Adrenal gland (tissue), 9 donors: ENCODE measurements at regions not wholly inside any gene's neighbourhood (a gene's known extent, or its start where the extent isn't known, plus 50 kb on each side); places are given as distances from the start of the nearest gene placed in this dataset.

ENCODE experiments used
- DNase-seq, 7 donors: peaks; one replicate each; pipeline ENCODE4 v3.0.0-alpha.2; 2019 to 2020
- H3K27ac ChIP-seq, 5 donors: fragments of 200-600 bp; sonication (generic) in 4 of 5; 1 replicate in 3 of 5; 2 replicates in 2 of 5; pipeline versions ENCODE4 v1.5.1 to v1.8.0; 2016 to 2020; ENCODE audit warnings: mild to moderate bottlenecking in 1 of 5
- H3K27me3 ChIP-seq: fragments of 200-600 bp; 2 replicates; pipeline ENCODE4 v1.8.0; 2021
- H3K36me3 ChIP-seq, 2 donors: fragments of 200-600 bp; replicated peaks in 1 of 2; 1 replicate in 1 of 2; 2 replicates in 1 of 2; pipeline versions ENCODE4 v1.5.1 to v1.8.0; 2018 to 2022
- H3K4me1 ChIP-seq, 2 donors: fragments of 200-600 bp; replicated peaks in 1 of 2; 1 replicate in 1 of 2; 2 replicates in 1 of 2; pipeline versions ENCODE4 v1.5.1 to v1.8.0; 2018 to 2021
- H3K4me3 ChIP-seq, 4 donors: fragments of 200-600 bp; sonication (generic) in 3 of 4; one replicate each; pipeline ENCODE4 v1.5.1; 2016 to 2018
- H3K9me3 ChIP-seq, 3 donors: fragments of 200-600 bp; sonication (generic) in 1 of 3; replicated peaks in 1 of 3; 1 replicate in 2 of 3; 2 replicates in 1 of 3; pipeline versions ENCODE4 v1.5.1 to v1.8.0; 2016 to 2021
- CTCF ChIP-seq, 6 experiments: fragments of 450-650 bp in 4 of 6; fragments of 200-600 bp in 2 of 6; sonication (generic) in 1 of 6; IDR thresholded peaks; 1 replicate in 5 of 6; 2 replicates in 1 of 6; pipeline versions ENCODE4 v1.5.1 to v1.8.0; 2016 to 2021; ENCODE audit warnings: antibody characterized with exemption in 6 of 6, mild to moderate bottlenecking in 2 of 6, moderate library complexity in 1 of 6
- POLR2A ChIP-seq, 2 donors: fragments of 450-650 bp; IDR thresholded peaks; one replicate each; pipeline ENCODE4 v1.6.1; 2017; ENCODE audit warnings: antibody characterized with exemption in 2 of 2, mild to moderate bottlenecking in 2 of 2, moderate library complexity in 1 of 2
- WGBS, 4 donors: extraction: QIAGEN DNeasy Blood & Tissue Kit in 2 of 4; methylation state at CpG; one replicate each; pipeline versions ENCODE4 v1.1.5 to v1.1.7; 2013 to 2017; 5-methylcytosine and 5-hydroxymethylcytosine counted together
- intact Hi-C, 2 donors: fragments of 100-400 bp; cut with DNase I; formaldehyde crosslinking; loops; one replicate each; pipeline versions ENCODE4 v1.14.1 to v1.15.0; 2022 to 2023
- donor health status: healthy with polysubstance abuse.
- donor health status: Bipolar disorder and iron deficiency.
- donor health status: DM: yes; HTN: yes; CAD: no.
- donor health status: DM: no; HTN: no; CAD: no.
- donor health status: DM: no; HTN: no; CAD: no.

GRCh38 chr11:28984231-28984630 is 876.0 kb downstream of the METTL15 start:
- no peak for TF ChIP-seq CTCF (IDR thresholded peaks at IDR 0.05)
- TF ChIP-seq POLR2A (IDR thresholded peaks at IDR 0.05): no peak
- H3K4me3 ChIP-seq: no peak overlapping the region
- intact Hi-C loops: no loop called here
- no peaks in the 10 kb centered on the region for H3K9me3 ChIP-seq
- H3K27me3 ChIP-seq: no peaks in the 10 kb centered on the region
- WGBS, 4 donors: 74 to 83% (median 80%) methylated on average over 4 of the region's 4 CpGs
- DNase-seq: no peak
- H3K36me3 ChIP-seq: no peaks in the 10 kb centered on the region
- no peaks in the 10 kb centered on the region for H3K4me1 ChIP-seq
- no peak overlapping the region for H3K27ac ChIP-seq

- TF ChIP-seq CTCF (IDR thresholded peaks at IDR 0.05) (no peak), POLR2A (IDR thresholded peaks at IDR 0.05) (no peak)
- DNase-seq: no peak
- Histone ChIP-seq H3K9me3 (no peaks in the 10 kb centered on the region), H3K27ac (no peak overlapping the region), H3K4me1 (no peaks in the 10 kb centered on the region), H3K4me3 (no peak overlapping the region), H3K36me3 (no peaks in the 10 kb centered on the region), H3K27me3 (no peaks in the 10 kb centered on the region)
- intact Hi-C loops: no loop called here
- WGBS, 4 donors: 80 to 87% (median 82%) methylated on average over 3 of the region's 3 CpGs
Measured at GRCh38 chr11:28983780-28984179, 875.6 kb downstream of the METTL15 start.

GRCh38 chr11:28981381-28981780 is 873.2 kb downstream of the METTL15 start:
- no peaks in the 10 kb centered on the region for H3K36me3 ChIP-seq
- intact Hi-C loops: no loop called here
- TF ChIP-seq CTCF (IDR thresholded peaks at IDR 0.05): no peak
- no peak for TF ChIP-seq POLR2A (IDR thresholded peaks at IDR 0.05)
- H3K4me3 ChIP-seq: no peak overlapping the region
- H3K27me3 ChIP-seq: no peaks in the 10 kb centered on the region
- no peaks in the 10 kb centered on the region for H3K9me3 ChIP-seq
- H3K4me1 ChIP-seq: no peaks in the 10 kb centered on the region
- no peak overlapping the region for H3K27ac ChIP-seq
- no peak for DNase-seq
- 24 to 51% (median 41%) methylated on average over 1 of the region's 1 CpG for WGBS, 4 donors

- WGBS, 4 donors: 82 to 89% (median 84%) methylated on average over 4 of the region's 4 CpGs
- intact Hi-C loops: no loop called here
- DNase-seq: no peak
Measured at GRCh38 chr11:28976801-28977145, 868.6 kb downstream of the METTL15 start.

More at GRCh38 chr11:28976801-28977145, 868.6 kb downstream of the METTL15 start:
- Histone ChIP-seq H3K4me1 (no peaks in the 10 kb centered on the region), H3K9me3 (peaks cover 0 to 5% (median 0%) of the 10 kb centered on the region in 3 donors), H3K36me3 (no peaks in the 10 kb centered on the region), H3K27ac (no peak overlapping the region), H3K4me3 (no peak overlapping the region), H3K27me3 (no peaks in the 10 kb centered on the region)
- no peak for TF ChIP-seq CTCF (IDR thresholded peaks at IDR 0.05)
- no peak for TF ChIP-seq POLR2A (IDR thresholded peaks at IDR 0.05)
